PC-3 (cell line): ENCODE measurements at regions not wholly inside any gene's neighbourhood (a gene's known extent, or its start where the extent isn't known, plus 50 kb on each side); places are given as distances from the start of the nearest gene placed in this dataset.

ENCODE experiments used
- ATAC-seq: fragments of 200-7000 bp; cut with Tn5 transposase; 2 replicates; pipeline ENCODE4 v1.9.1; 2020; ENCODE audit warnings: mild to moderate bottlenecking, moderate library complexity
- BruUV-seq: library from RNA; stranded (reverse); fragments of 400-500 nt; replicated peaks from 2 replicates; lab custom pipeline; 2021; lab: Mats Ljungman, UMichigan
- CTCF ChIA-PET: fragments of 300-600 bp; sonication (Branson Sonifier 250); formaldehyde crosslinking; loops from one replicate; lab custom pipeline; 2022; ENCODE audit warnings: antibody characterized with exemption; lab: Charles Lee
- POLR2A ChIA-PET: fragments of 300-600 bp; sonication (Branson Sonifier 250); formaldehyde crosslinking; loops from one replicate; lab custom pipeline; 2022; ENCODE audit warnings: antibody characterized with exemption; ENCODE audit not compliant: unreplicated experiment; lab: Charles Lee
- DNase-seq: peaks from one replicate; pipeline ENCODE4 v3.0.0-alpha.2; 2015
- H2AFZ ChIP-seq: fragments of 300-600 bp; sonication (generic); 2 replicates; pipeline ENCODE4 v1.6.0; 2016; ENCODE audit warnings: antibody characterized with exemption, low read length
- H3F3A ChIP-seq: fragments of 300-600 bp; sonication (generic); one replicate; pipeline ENCODE4 v1.6.0; 2017; ENCODE audit warnings: antibody characterized with exemption, low read length, control low read depth, mild to moderate bottlenecking; ENCODE audit not compliant: unreplicated experiment
- H3K27ac ChIP-seq: fragments of 300-600 bp; sonication (generic); 2 replicates; pipeline ENCODE4 v1.5.1; 2016; ENCODE audit warnings: mild to moderate bottlenecking, low read length
- H3K27me3 ChIP-seq: fragments of 300-600 bp; sonication (generic); 2 replicates; pipeline ENCODE4 v1.6.1; 2016; ENCODE audit warnings: low read length, mixed read lengths
- H3K36me3 ChIP-seq: fragments of 300-600 bp; sonication (generic); 2 replicates; pipeline ENCODE4 v1.6.1; 2016; ENCODE audit warnings: low read depth, mixed run types, low read length, mixed read lengths
- H3K4me1 ChIP-seq: fragments of 300-600 bp; sonication (generic); 2 replicates; pipeline ENCODE4 v1.5.1; 2016; ENCODE audit warnings: low read length; ENCODE audit not compliant: insufficient read depth
- H3K4me2 ChIP-seq: fragments of 300-600 bp; sonication (generic); 2 replicates; pipeline ENCODE4 v1.6.0; 2016; ENCODE audit warnings: low read length
- H3K4me3 ChIP-seq: fragments of 300-600 bp; sonication (generic); 2 replicates; pipeline ENCODE4 v1.5.1; 2016; ENCODE audit warnings: mild to moderate bottlenecking, low read length, mixed read lengths
- H3K79me2 ChIP-seq: fragments of 300-600 bp; sonication (generic); 2 replicates; pipeline ENCODE4 v1.6.1; 2017; ENCODE audit warnings: low read length, mixed read lengths
- H3K9ac ChIP-seq: fragments of 300-600 bp; sonication (generic); 2 replicates; pipeline ENCODE4 v1.6.0; 2016; ENCODE audit warnings: mild to moderate bottlenecking, low read length
- H3K9me2 ChIP-seq: fragments of 300-600 bp; sonication (generic); replicated peaks from 2 replicates; pipeline ENCODE4 v1.6.1; 2016; ENCODE audit warnings: mixed run types, low read length, mixed read lengths
- H3K9me3 ChIP-seq: fragments of 300-600 bp; sonication (generic); 2 replicates; pipeline ENCODE4 v1.6.1; 2016; ENCODE audit warnings: low read length, mixed read lengths
- H4K20me1 ChIP-seq: fragments of 300-600 bp; sonication (generic); 2 replicates; pipeline ENCODE4 v1.6.1; 2016; ENCODE audit warnings: low read length, mixed read lengths
- CTCF ChIP-seq: fragments of 300-600 bp; sonication (generic); conservative IDR thresholded peaks from 2 replicates; pipeline ENCODE4 v1.5.1; 2017; ENCODE audit warnings: antibody characterized with exemption, low read depth, mild to moderate bottlenecking, low read length
- EZH2 ChIP-seq: fragments of 300-600 bp; sonication (generic); IDR thresholded peaks from one replicate; pipeline ENCODE4 v1.6.1; 2017; ENCODE audit warnings: antibody characterized with exemption, mild to moderate bottlenecking, low read length; ENCODE audit not compliant: unreplicated experiment
- EZH2phosphoT487 ChIP-seq: fragments of 300-600 bp; sonication (generic); IDR thresholded peaks from 2 replicates; pipeline ENCODE4 v1.6.1; 2018; ENCODE audit warnings: mild to moderate bottlenecking, antibody characterized with exemption, low read length, borderline replicate concordance
- intact Hi-C: fragments of 100-400 bp; cut with micrococcal nuclease; formaldehyde crosslinking; loops from 2 replicates; pipeline ENCODE4 v1.9.0; 2023

- Histone ChIP-seq H3K27me3 (no peaks in the 10 kb centered on the region), H3K4me2 (peak overlapping the region; percentile 56), H2AFZ (no peak overlapping the region), H3K4me1 (peaks cover 28% of the 10 kb centered on the region), H3K79me2 (no peaks in the 10 kb centered on the region), H3F3A (no peaks in the 10 kb centered on the region), H3K9me3 (no peaks in the 10 kb centered on the region), H4K20me1 (no peaks in the 10 kb centered on the region), H3K9ac (no peak overlapping the region; the same call in 1 of the 2 replicates), H3K4me3 (0 out of 2 replicates have a peak overlapping the region, but pooled peaks have one; percentile 17), H3K36me3 (no peaks in the 10 kb centered on the region), H3K27ac (peak overlapping the region; percentile 65), H3K9me2 (no peaks in the 10 kb centered on the region)
- TF ChIP-seq EZH2phosphoT487 (no peak), EZH2 (no peak), CTCF (peak; percentile 63)
- ChIA-PET POLR2A (interaction anchor here (0.6 kb wide), 1 partner anchor 1133 kb away, joined by 7 read pairs; the partner anchor contains the start of gene MED4), CTCF (interaction anchor here (0.5 to 1.1 kb wide), 2 partner anchors 68 to 206 kb away, joined by 3 to 9 read pairs; no protein-coding TSS in a partner anchor)
- DNase-seq (peak; percentile 48), ATAC-seq (peak; percentile 60)
- no TSS peak for BruUV-seq
- intact Hi-C loops, result no loop called here
These were observed 65.6 kb upstream of the HTR2A start for GRCh38 chr13:46962281-46962941.

- no peaks in the 10 kb centered on the region for H4K20me1 ChIP-seq
- no TSS peak for BruUV-seq
- peak overlapping the region; percentile 65 for H3K27ac ChIP-seq
- no peak for TF ChIP-seq EZH2phosphoT487
- no peak for TF ChIP-seq CTCF
- TF ChIP-seq EZH2, result no peak
- H3K27me3 ChIP-seq, result no peaks in the 10 kb centered on the region
- H3F3A ChIP-seq, result no peaks in the 10 kb centered on the region
- ATAC-seq, result peak; percentile 87
- intact Hi-C loops, result no loop called here
- H3K4me2 ChIP-seq, result peak overlapping the region; percentile 56
- peak; percentile 79 for DNase-seq
- CTCF ChIA-PET, result no interaction called here
- no peak overlapping the region for H2AFZ ChIP-seq
- H3K4me1 ChIP-seq, result peaks cover 28% of the 10 kb centered on the region
- H3K9me3 ChIP-seq, result no peaks in the 10 kb centered on the region
- 0 out of 2 replicates have a peak overlapping the region, but pooled peaks have one; percentile 17 for H3K4me3 ChIP-seq
- no peaks in the 10 kb centered on the region for H3K79me2 ChIP-seq
- H3K9me2 ChIP-seq, result no peaks in the 10 kb centered on the region
- H3K36me3 ChIP-seq, result no peaks in the 10 kb centered on the region
- POLR2A ChIA-PET, result interaction anchor here (0.6 kb wide), 1 partner anchor 1133 kb away, joined by 7 read pairs; the partner anchor contains the start of gene MED4
- H3K9ac ChIP-seq, result no peak overlapping the region; the same call in 1 of the 2 replicates
These were observed 64.9 kb upstream of the HTR2A start for GRCh38 chr13:46961719-46962118.

GRCh38 chr13:46953941-46954340 is 57.1 kb upstream of the HTR2A start:
- POLR2A ChIA-PET, result no interaction called here
- BruUV-seq, result no TSS peak

More at GRCh38 chr13:46953941-46954340, 57.1 kb upstream of the HTR2A start:
- Histone ChIP-seq H3K9me3 (no peaks in the 10 kb centered on the region), H3K4me2 (no peak overlapping the region), H3K4me3 (no peak overlapping the region), H3K36me3 (no peaks in the 10 kb centered on the region), H3F3A (no peaks in the 10 kb centered on the region), H2AFZ (no peak overlapping the region), H3K27me3 (no peaks in the 10 kb centered on the region), H4K20me1 (no peaks in the 10 kb centered on the region), H3K79me2 (no peaks in the 10 kb centered on the region), H3K9ac (no peak overlapping the region), H3K27ac (no peak overlapping the region), H3K9me2 (no peaks in the 10 kb centered on the region), H3K4me1 (peaks cover 33% of the 10 kb centered on the region)
- no peak for ATAC-seq
- intact Hi-C loops, result loop anchor here (5.0 kb wide), 3 partner anchors 47 to 333 kb away; no protein-coding TSS in a partner anchor
- DNase-seq, result no peak
- CTCF ChIA-PET, result no interaction called here
- TF ChIP-seq EZH2, result no peak
- no peak for TF ChIP-seq EZH2phosphoT487
- TF ChIP-seq CTCF, result no peak
